OCI-LY7 (cell line): ENCODE measurements at regions not wholly inside any gene's neighbourhood (a gene's known extent, or its start where the extent isn't known, plus 50 kb on each side); places are given as distances from the start of the nearest gene placed in this dataset.

Source experiments
- BruUV-seq: library from RNA; stranded (reverse); fragments of 400-500 nt; replicated peaks from 2 replicates; lab custom pipeline; 2021; lab: Mats Ljungman, UMichigan
- CTCF ChIA-PET: fragments of 300-600 bp; sonication (Branson Sonifier 250); formaldehyde crosslinking; loops from one replicate; lab custom pipeline; 2022; ENCODE audit warnings: antibody characterized with exemption; ENCODE audit not compliant: unreplicated experiment; lab: Charles Lee
- POLR2A ChIA-PET: fragments of 300-600 bp; sonication (Branson Sonifier 250); formaldehyde crosslinking; loops from one replicate; lab custom pipeline; 2022; ENCODE audit warnings: antibody characterized with exemption; lab: Charles Lee
- DNase-seq: peaks from one replicate; pipeline ENCODE4 v3.0.0-alpha.2; 2015; ENCODE audit warnings: low spot score
- H2AFZ ChIP-seq: fragments of 200-600 bp; sonication (generic), shearing (Covaris generic); 2 replicates; pipeline ENCODE4 v1.6.1; 2014; ENCODE audit warnings: mild to moderate bottlenecking, antibody characterized with exemption, low read length, moderate library complexity
- H3K27ac ChIP-seq: fragments of 200-600 bp; sonication (generic); 2 replicates; pipeline ENCODE4 v1.5.1; 2014; ENCODE audit warnings: mixed run types, low read depth, mild to moderate bottlenecking, moderate library complexity, low read length, inconsistent platforms; ENCODE audit not compliant: poor library complexity, severe bottlenecking
- H3K36me3 ChIP-seq: fragments of 200-600 bp; sonication (generic); 2 replicates; pipeline ENCODE4 v1.6.1; 2014; ENCODE audit warnings: mild to moderate bottlenecking, antibody characterized with exemption, low read length, moderate library complexity, mixed read lengths; ENCODE audit not compliant: insufficient read depth
- H3K4me1 ChIP-seq: fragments of 200-600 bp; sonication (generic); 2 replicates; pipeline ENCODE4 v1.5.1; 2014; ENCODE audit warnings: mild to moderate bottlenecking, low read length; ENCODE audit not compliant: insufficient read depth, poor library complexity, severe bottlenecking
- H3K4me2 ChIP-seq: fragments of 200-600 bp; sonication (generic); 2 replicates; pipeline ENCODE4 v1.6.1; 2014; ENCODE audit warnings: mild to moderate bottlenecking, low read length
- H3K4me3 ChIP-seq: fragments of 200-600 bp; sonication (generic); 2 replicates; pipeline ENCODE4 v1.5.1; 2014; ENCODE audit warnings: mild to moderate bottlenecking, low read depth, low read length; ENCODE audit not compliant: poor library complexity, severe bottlenecking
- H3K79me2 ChIP-seq: fragments of 200-600 bp; sonication (generic); 2 replicates; pipeline ENCODE4 v1.6.1; 2016; ENCODE audit warnings: low read depth, mild to moderate bottlenecking, low read length, moderate library complexity, mixed read lengths; ENCODE audit not compliant: insufficient read depth
- H3K9me2 ChIP-seq: fragments of 200-600 bp; sonication (generic); 2 replicates; pipeline ENCODE4 v1.6.1; 2016; ENCODE audit warnings: mild to moderate bottlenecking, low read length, mixed read lengths; ENCODE audit not compliant: insufficient read depth
- H3K9me3 ChIP-seq: fragments of 200-600 bp; sonication (generic); 2 replicates; pipeline ENCODE4 v1.6.1; 2014; ENCODE audit warnings: mild to moderate bottlenecking, mixed run types, low read length, mixed read lengths
- H4K20me1 ChIP-seq: fragments of 200-600 bp; sonication (generic); 2 replicates; pipeline ENCODE4 v1.6.1; 2014; ENCODE audit warnings: mild to moderate bottlenecking, antibody characterized with exemption, low read length, moderate library complexity, mixed read lengths; ENCODE audit not compliant: insufficient read depth
- EZH2phosphoT487 ChIP-seq: fragments of 200-600 bp; sonication (generic); IDR thresholded peaks from 2 replicates; pipeline ENCODE4 v1.6.1; 2018; ENCODE audit warnings: low read depth, borderline replicate concordance, mild to moderate bottlenecking, mixed run types, antibody characterized with exemption, low read length, moderate library complexity, mixed read lengths
- intact Hi-C: fragments of 100-400 bp; cut with micrococcal nuclease; formaldehyde crosslinking; loops from one replicate; pipeline ENCODE4 v1.10.0; 2022; ENCODE audit not compliant: unreplicated experiment
- TF ChIP-seq, protein P1 (sequence below): fragments of 200-600 bp; sonication (generic); conservative IDR thresholded peaks from 2 replicates; pipeline ENCODE4 v1.5.1; 2014; ENCODE audit warnings: mild to moderate bottlenecking, antibody characterized with exemption, low read length, moderate library complexity, mixed read lengths

DNA sequence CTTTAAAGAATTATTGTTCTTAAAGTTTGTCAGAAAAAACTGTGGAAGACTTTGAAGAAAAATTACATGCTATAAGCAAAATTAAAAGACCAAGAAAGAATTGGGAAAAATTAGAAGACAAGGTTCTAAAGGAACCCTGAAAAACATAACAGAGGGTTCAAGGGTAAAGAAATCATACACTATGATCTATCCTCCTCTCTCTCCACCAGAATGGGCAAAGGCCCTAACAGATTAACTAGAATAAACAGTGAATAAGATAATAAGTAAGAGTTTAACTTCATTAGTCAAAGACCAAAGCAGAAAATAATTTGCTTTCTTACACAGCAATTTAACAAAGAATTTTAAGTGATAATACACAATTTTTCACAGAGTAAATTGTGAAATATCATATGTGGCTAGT is 201.2 kb upstream of the PDE10A start:
- POLR2A ChIA-PET, result no interaction called here
- CTCF ChIA-PET, result no interaction called here
- H2AFZ ChIP-seq, result no peak overlapping the region
- intact Hi-C loops, result no loop called here
- TF ChIP-seq, protein P1, sequence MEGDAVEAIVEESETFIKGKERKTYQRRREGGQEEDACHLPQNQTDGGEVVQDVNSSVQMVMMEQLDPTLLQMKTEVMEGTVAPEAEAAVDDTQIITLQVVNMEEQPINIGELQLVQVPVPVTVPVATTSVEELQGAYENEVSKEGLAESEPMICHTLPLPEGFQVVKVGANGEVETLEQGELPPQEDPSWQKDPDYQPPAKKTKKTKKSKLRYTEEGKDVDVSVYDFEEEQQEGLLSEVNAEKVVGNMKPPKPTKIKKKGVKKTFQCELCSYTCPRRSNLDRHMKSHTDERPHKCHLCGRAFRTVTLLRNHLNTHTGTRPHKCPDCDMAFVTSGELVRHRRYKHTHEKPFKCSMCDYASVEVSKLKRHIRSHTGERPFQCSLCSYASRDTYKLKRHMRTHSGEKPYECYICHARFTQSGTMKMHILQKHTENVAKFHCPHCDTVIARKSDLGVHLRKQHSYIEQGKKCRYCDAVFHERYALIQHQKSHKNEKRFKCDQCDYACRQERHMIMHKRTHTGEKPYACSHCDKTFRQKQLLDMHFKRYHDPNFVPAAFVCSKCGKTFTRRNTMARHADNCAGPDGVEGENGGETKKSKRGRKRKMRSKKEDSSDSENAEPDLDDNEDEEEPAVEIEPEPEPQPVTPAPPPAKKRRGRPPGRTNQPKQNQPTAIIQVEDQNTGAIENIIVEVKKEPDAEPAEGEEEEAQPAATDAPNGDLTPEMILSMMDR, result no peak
- no peak for TF ChIP-seq EZH2phosphoT487
- H4K20me1 ChIP-seq, result no peaks in the 10 kb centered on the region
- H3K9me2 ChIP-seq, result no peaks in the 10 kb centered on the region
- BruUV-seq, result no TSS peak
- H3K4me1 ChIP-seq, result no peaks in the 10 kb centered on the region
- no peaks in the 10 kb centered on the region for H3K9me3 ChIP-seq
- H3K27ac ChIP-seq, result no peak overlapping the region
- H3K4me2 ChIP-seq, result no peak overlapping the region
- H3K79me2 ChIP-seq, result no peaks in the 10 kb centered on the region
- H3K4me3 ChIP-seq, result no peak overlapping the region
- no peak for DNase-seq
- H3K36me3 ChIP-seq, result no peaks in the 10 kb centered on the region

DNA sequence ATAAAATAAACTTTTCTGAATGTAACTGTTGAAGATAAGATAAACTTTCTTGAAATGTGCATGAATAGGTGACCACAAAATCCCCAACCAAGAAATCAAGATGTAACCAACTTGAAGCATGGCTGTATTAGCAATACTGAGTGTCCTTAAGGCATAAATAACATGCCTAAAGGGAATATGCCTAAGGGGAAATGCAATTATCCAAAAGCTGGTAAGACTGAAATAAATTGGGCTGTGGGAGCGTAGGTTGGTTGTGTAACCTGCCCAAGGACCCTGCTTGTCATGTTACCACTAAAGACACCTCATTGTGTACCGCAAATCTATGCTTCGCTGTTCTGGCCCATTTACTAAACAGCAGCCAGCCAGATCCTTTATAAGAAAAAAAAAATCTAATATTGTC is 200.8 kb upstream of the PDE10A start:
- BruUV-seq, result no TSS peak
- H3K4me1 ChIP-seq, result no peaks in the 10 kb centered on the region
- CTCF ChIA-PET, result no interaction called here

DNA sequence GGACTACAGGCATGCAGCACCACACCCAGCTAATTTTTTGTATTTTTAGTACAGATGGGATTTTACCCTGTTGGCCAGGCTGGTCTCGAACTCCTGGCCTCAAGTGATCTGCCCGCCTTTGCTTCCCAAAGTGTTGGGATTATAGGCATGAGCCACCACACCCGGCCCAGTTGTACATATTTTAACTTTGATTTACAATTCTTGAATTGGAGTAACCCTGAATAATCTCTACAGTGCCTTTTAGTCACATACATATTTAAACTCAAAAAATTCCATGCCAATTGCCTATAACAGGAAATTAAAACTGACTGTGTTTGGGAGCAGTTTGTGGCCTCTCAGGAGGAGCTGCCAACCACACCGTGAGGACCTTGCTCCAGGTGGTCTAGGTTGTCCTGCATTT is 199.8 kb upstream of the PDE10A start:
- ChIA-PET POLR2A (no interaction called here), CTCF (no interaction called here)
- Histone ChIP-seq H3K36me3 (no peaks in the 10 kb centered on the region), H3K9me3 (no peaks in the 10 kb centered on the region), H3K9me2 (no peaks in the 10 kb centered on the region), H3K4me2 (no peak overlapping the region), H3K4me1 (no peaks in the 10 kb centered on the region), H3K4me3 (no peak overlapping the region), H2AFZ (no peak overlapping the region), H3K79me2 (no peaks in the 10 kb centered on the region), H4K20me1 (no peaks in the 10 kb centered on the region), H3K27ac (no peak overlapping the region)
- DNase-seq, result no peak
- intact Hi-C loops, result no loop called here
- no peak for TF ChIP-seq EZH2phosphoT487
- TF ChIP-seq, protein P1, result no peak
- BruUV-seq, result no TSS peak

More for the DNA sequence above, 200.8 kb upstream of the PDE10A start:
- Histone ChIP-seq H3K4me2 (no peak overlapping the region), H2AFZ (no peak overlapping the region), H3K4me3 (no peak overlapping the region), H3K36me3 (no peaks in the 10 kb centered on the region), H3K9me3 (no peaks in the 10 kb centered on the region), H3K27ac (no peak overlapping the region), H3K9me2 (no peaks in the 10 kb centered on the region), H4K20me1 (no peaks in the 10 kb centered on the region), H3K79me2 (no peaks in the 10 kb centered on the region)
- no peak for TF ChIP-seq EZH2phosphoT487
- TF ChIP-seq, protein P1, result no peak
- intact Hi-C loops, result no loop called here
- POLR2A ChIA-PET, result no interaction called here
- DNase-seq, result no peak
